ENCODE measurements at regions not wholly inside any gene's neighbourhood (a gene's known extent, or its start where the extent isn't known, plus 50 kb on each side); places are given as distances from the start of the nearest gene placed in this dataset.

- Histone ChIP-seq H3K9me3 (no peaks in the 10 kb centered on the region), H3K4me1 (replicated peaks) (no peaks in the 10 kb centered on the region), H3K4me3 (no peak overlapping the region), H3K27me3 (replicated peaks; ENCODE audit: insufficient read depth) (no peaks in the 10 kb centered on the region), H3K36me3 (no peaks in the 10 kb centered on the region), H3K27ac (no peak overlapping the region)
- 56% methylated on average over 8 of the region's 8 CpGs for WGBS
- intact Hi-C loops (cut with DNase I), result no loop called here
- TF ChIP-seq POLR2AphosphoS5 (IDR thresholded peaks at IDR 0.05) (peak; percentile 5), CTCF (IDR thresholded peaks at IDR 0.05) (no peak), POLR2A (IDR thresholded peaks at IDR 0.05) (no peak)
- no peak for DNase-seq (ENCODE audit: low spot score)
Measured at GRCh38 chr4:156197216-156197615, 243.6 kb upstream of the CTSO start.

- intact Hi-C loops (cut with DNase I), result no loop called here
- 94% methylated on average over 7 of the region's 7 CpGs for WGBS
Measured at GRCh38 chr4:156196722-156197121, 243.1 kb upstream of the CTSO start.

GRCh38 chr4:156195914-156196313 lies 242.2 kb upstream of the CTSO start:
- Histone ChIP-seq H3K9me3 (no peaks in the 10 kb centered on the region), H3K4me1 (replicated peaks) (no peaks in the 10 kb centered on the region), H3K4me3 (no peak overlapping the region), H3K36me3 (no peaks in the 10 kb centered on the region), H3K27ac (no peak overlapping the region), H3K27me3 (replicated peaks; ENCODE audit: insufficient read depth) (no peaks in the 10 kb centered on the region)
- intact Hi-C loops (cut with DNase I), result no loop called here
- DNase-seq (ENCODE audit: low spot score), result no peak
- TF ChIP-seq POLR2AphosphoS5 (IDR thresholded peaks at IDR 0.05) (no peak), CTCF (IDR thresholded peaks at IDR 0.05) (no peak), POLR2A (IDR thresholded peaks at IDR 0.05) (no peak)

More at GRCh38 chr4:156196722-156197121, 243.1 kb upstream of the CTSO start:
- no peak overlapping the region for H3K27ac ChIP-seq
- H3K9me3 ChIP-seq, result no peaks in the 10 kb centered on the region
- H3K4me3 ChIP-seq, result no peak overlapping the region
- DNase-seq (ENCODE audit: low spot score), result no peak
- no peak for TF ChIP-seq POLR2AphosphoS5 (IDR thresholded peaks at IDR 0.05)
- no peak for TF ChIP-seq CTCF (IDR thresholded peaks at IDR 0.05)
- TF ChIP-seq POLR2A (IDR thresholded peaks at IDR 0.05), result no peak
- H3K36me3 ChIP-seq, result no peaks in the 10 kb centered on the region
- H3K27me3 ChIP-seq (replicated peaks; ENCODE audit: insufficient read depth), result no peaks in the 10 kb centered on the region
- no peaks in the 10 kb centered on the region for H3K4me1 ChIP-seq (replicated peaks)

- no peaks in the 10 kb centered on the region for H3K36me3 ChIP-seq
- H3K9me3 ChIP-seq, result no peaks in the 10 kb centered on the region
- TF ChIP-seq POLR2A (IDR thresholded peaks at IDR 0.05), result no peak
- no peak for TF ChIP-seq CTCF (IDR thresholded peaks at IDR 0.05)
- TF ChIP-seq POLR2AphosphoS5 (IDR thresholded peaks at IDR 0.05), result no peak
- no peak for DNase-seq (ENCODE audit: low spot score)
- H3K4me1 ChIP-seq (replicated peaks), result no peaks in the 10 kb centered on the region
- intact Hi-C loops (cut with DNase I), result no loop called here
- H3K27me3 ChIP-seq (replicated peaks; ENCODE audit: insufficient read depth), result no peaks in the 10 kb centered on the region
- H3K27ac ChIP-seq, result no peak overlapping the region
- no peak overlapping the region for H3K4me3 ChIP-seq
- 95% methylated on average over 7 of the region's 7 CpGs for WGBS
Measured at GRCh38 chr4:156194896-156195295, 241.2 kb upstream of the CTSO start.

GRCh38 chr4:156193800-156194199 lies 240.1 kb upstream of the CTSO start:
- intact Hi-C loops (cut with DNase I), result no loop called here
- Histone ChIP-seq H3K36me3 (no peaks in the 10 kb centered on the region), H3K27ac (no peak overlapping the region), H3K4me1 (replicated peaks) (no peaks in the 10 kb centered on the region), H3K9me3 (no peaks in the 10 kb centered on the region), H3K4me3 (no peak overlapping the region), H3K27me3 (replicated peaks; ENCODE audit: insufficient read depth) (no peaks in the 10 kb centered on the region)
- no peak for DNase-seq (ENCODE audit: low spot score)
- WGBS, result 20% methylated on average over 3 of the region's 3 CpGs
- no peak for TF ChIP-seq CTCF (IDR thresholded peaks at IDR 0.05)
- TF ChIP-seq POLR2AphosphoS5 (IDR thresholded peaks at IDR 0.05), result no peak
- no peak for TF ChIP-seq POLR2A (IDR thresholded peaks at IDR 0.05)

Measured in prostate gland (tissue), 2 donors.